CD14-positive monocyte (primary cell): ENCODE measurements at regions not wholly inside any gene's neighbourhood (a gene's known extent, or its start where the extent isn't known, plus 50 kb on each side); places are given as distances from the start of the nearest gene placed in this dataset.

ENCODE experiments used
- DNase-seq, 3 donors: peaks; one replicate each; pipeline ENCODE4 v3.0.0-alpha.2; 2011 to 2022
- H2AFZ ChIP-seq: 2 replicates; pipeline ENCODE4 v1.6.0; 2012; ENCODE audit warnings: mild to moderate bottlenecking, low read depth, low read length, inconsistent platforms; ENCODE audit not compliant: insufficient read depth, poor library complexity, severe bottlenecking
- H3K27ac ChIP-seq, 2 donors: 1 replicate in 1 of 2; 2 replicates in 1 of 2; pipeline ENCODE4 v1.5.1; 2012 to 2013; ENCODE audit warnings: low read length in 2 of 2, control low read depth in 1 of 2, inconsistent platforms in 1 of 2, low read depth in 1 of 2, mild to moderate bottlenecking in 1 of 2
- H3K27me3 ChIP-seq, 2 donors: one replicate each; pipeline versions ENCODE4 v1.6.0 to v1.6.1; 2011 to 2013; ENCODE audit warnings: low read length in 2 of 2; ENCODE audit not compliant: control insufficient read depth in 2 of 2, insufficient read depth in 2 of 2
- H3K36me3 ChIP-seq, 2 donors: replicated peaks in 1 of 2; 1 replicate in 1 of 2; 2 replicates in 1 of 2; pipeline versions ENCODE4 v1.5.1 to v1.6.1; 2012 to 2013; ENCODE audit warnings: low read length in 2 of 2, control low read depth in 1 of 2, inconsistent platforms in 1 of 2, mild to moderate bottlenecking in 1 of 2; ENCODE audit not compliant: insufficient read depth in 2 of 2, control insufficient read depth in 1 of 2
- H3K4me1 ChIP-seq, 2 donors: 1 replicate in 1 of 2; 2 replicates in 1 of 2; pipeline versions ENCODE4 v1.5.1 to v1.6.1; 2012 to 2013; ENCODE audit warnings: low read length in 2 of 2, control low read depth in 1 of 2, inconsistent platforms in 1 of 2, mild to moderate bottlenecking in 1 of 2, moderate library complexity in 1 of 2; ENCODE audit not compliant: insufficient read depth in 2 of 2, control insufficient read depth in 1 of 2
- H3K4me2 ChIP-seq: replicated peaks from 2 replicates; pipeline ENCODE3; 2012; ENCODE audit warnings: low read length, moderate library complexity, mild to moderate bottlenecking; ENCODE audit not compliant: poor library complexity, severe bottlenecking; ENCODE audit errors: extremely low read depth
- H3K4me3 ChIP-seq, 3 experiments: fragments of 200-600 bp in 1 of 3; sonication (generic) in 1 of 3; replicated peaks in 1 of 3; 1 replicate in 2 of 3; 2 replicates in 1 of 3; pipeline ENCODE4 v1.5.1; 2011 to 2013; ENCODE audit warnings: low read length in 3 of 3, mild to moderate bottlenecking in 3 of 3, control low read depth in 2 of 3, low read depth in 2 of 3, inconsistent platforms in 1 of 3, moderate library complexity in 1 of 3
- H3K79me2 ChIP-seq: 2 replicates; pipeline ENCODE4 v1.6.0; 2012; ENCODE audit warnings: mild to moderate bottlenecking, control low read depth, inconsistent platforms, low read length, moderate library complexity; ENCODE audit not compliant: insufficient read depth
- H3K9ac ChIP-seq: 2 replicates; pipeline ENCODE4 v1.6.0; 2017; ENCODE audit warnings: low read length, mild to moderate bottlenecking; ENCODE audit not compliant: insufficient read depth, poor library complexity, severe bottlenecking
- H3K9me3 ChIP-seq, 2 donors: replicated peaks in 1 of 2; 1 replicate in 1 of 2; 2 replicates in 1 of 2; pipeline versions ENCODE4 v1.5.1 to v1.6.1; 2012 to 2013; ENCODE audit warnings: low read length in 2 of 2, control low read depth in 1 of 2; ENCODE audit not compliant: control insufficient read depth in 1 of 2, insufficient read depth in 1 of 2
- H4K20me1 ChIP-seq: 2 replicates; pipeline ENCODE4 v1.6.0; 2012; ENCODE audit warnings: mild to moderate bottlenecking, low read length, control low read depth, moderate library complexity; ENCODE audit not compliant: insufficient read depth
- H3K27ac Mint-ChIP-seq, 7 donors: one replicate each; pipeline ENCODE4 v1.8.0; 2020; ENCODE audit warnings: mild to moderate bottlenecking in 7 of 7, mixed read lengths in 7 of 7, moderate library complexity in 6 of 7, inconsistent platforms in 2 of 7
- H3K27me3 Mint-ChIP-seq, 3 donors: one replicate each; pipeline ENCODE4 v1.8.0; 2021 to 2022; ENCODE audit warnings: low read depth in 3 of 3, mild to moderate bottlenecking in 3 of 3, mixed read lengths in 3 of 3, moderate library complexity in 3 of 3, inconsistent platforms in 1 of 3
- H3K36me3 Mint-ChIP-seq, 2 donors: one replicate each; pipeline ENCODE4 v1.8.0; 2020; ENCODE audit warnings: mixed read lengths in 2 of 2, inconsistent platforms in 1 of 2, mild to moderate bottlenecking in 1 of 2
- H3K4me1 Mint-ChIP-seq: one replicate; pipeline ENCODE4 v1.8.0; 2020; ENCODE audit warnings: mild to moderate bottlenecking, mixed read lengths
- H3K4me3 Mint-ChIP-seq, 2 donors: one replicate each; pipeline ENCODE4 v1.8.0; 2020; ENCODE audit warnings: mild to moderate bottlenecking in 2 of 2, mixed read lengths in 2 of 2, moderate library complexity in 1 of 2
- H3K9me3 Mint-ChIP-seq, 7 donors: one replicate each; pipeline ENCODE4 v1.8.0; 2020 to 2022; ENCODE audit warnings: mixed read lengths in 7 of 7, mild to moderate bottlenecking in 6 of 7, moderate library complexity in 6 of 7, inconsistent platforms in 2 of 7
- WGBS: methylation state at CpG from one replicate; pipeline ENCODE4 v1.1.5; 2013; ENCODE audit warnings: missing lambda C conversion rate; ENCODE audit not compliant: insufficient coverage; 5-methylcytosine and 5-hydroxymethylcytosine counted together
- intact Hi-C, 2 donors: fragments of 100-400 bp; cut with micrococcal nuclease; formaldehyde crosslinking; loops; one replicate each; pipeline versions ENCODE4 v1.15.0 to v1.15.1; 2023
- TF ChIP-seq, protein P1 (sequence below): fragments of 200-600 bp; IDR thresholded peaks from one replicate; pipeline ENCODE4 v1.8.0; 2022; ENCODE audit warnings: antibody characterized with exemption, mild to moderate bottlenecking

- H3K9ac ChIP-seq: no peak overlapping the region
- Mint-ChIP-seq H3K4me1 (no peaks in the 10 kb centered on the region), H3K27me3 (peaks cover 2 to 4% (median 3%) of the 10 kb centered on the region in 3 donors), H3K36me3 (no peaks in the 10 kb centered on the region), H3K4me3 (no peak overlapping the region), H3K27ac (no peak overlapping the region), H3K9me3 (peaks cover 0 to 2% (median 0%) of the 10 kb centered on the region in 7 donors)
- DNase-seq: no peak
- 95% methylated on average over 2 of the region's 6 CpGs for WGBS
- TF ChIP-seq, protein P1, sequence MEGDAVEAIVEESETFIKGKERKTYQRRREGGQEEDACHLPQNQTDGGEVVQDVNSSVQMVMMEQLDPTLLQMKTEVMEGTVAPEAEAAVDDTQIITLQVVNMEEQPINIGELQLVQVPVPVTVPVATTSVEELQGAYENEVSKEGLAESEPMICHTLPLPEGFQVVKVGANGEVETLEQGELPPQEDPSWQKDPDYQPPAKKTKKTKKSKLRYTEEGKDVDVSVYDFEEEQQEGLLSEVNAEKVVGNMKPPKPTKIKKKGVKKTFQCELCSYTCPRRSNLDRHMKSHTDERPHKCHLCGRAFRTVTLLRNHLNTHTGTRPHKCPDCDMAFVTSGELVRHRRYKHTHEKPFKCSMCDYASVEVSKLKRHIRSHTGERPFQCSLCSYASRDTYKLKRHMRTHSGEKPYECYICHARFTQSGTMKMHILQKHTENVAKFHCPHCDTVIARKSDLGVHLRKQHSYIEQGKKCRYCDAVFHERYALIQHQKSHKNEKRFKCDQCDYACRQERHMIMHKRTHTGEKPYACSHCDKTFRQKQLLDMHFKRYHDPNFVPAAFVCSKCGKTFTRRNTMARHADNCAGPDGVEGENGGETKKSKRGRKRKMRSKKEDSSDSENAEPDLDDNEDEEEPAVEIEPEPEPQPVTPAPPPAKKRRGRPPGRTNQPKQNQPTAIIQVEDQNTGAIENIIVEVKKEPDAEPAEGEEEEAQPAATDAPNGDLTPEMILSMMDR: no peak
- no peaks in the 10 kb centered on the region for H3K27me3 ChIP-seq
- no peak overlapping the region for H3K27ac ChIP-seq
- no peak overlapping the region for H3K4me3 ChIP-seq
- no peaks in the 10 kb centered on the region for H3K79me2 ChIP-seq
- H3K36me3 ChIP-seq: no peaks in the 10 kb centered on the region
- H3K4me1 ChIP-seq: no peaks in the 10 kb centered on the region
- intact Hi-C loops: no loop called here
- no peak overlapping the region for H3K4me2 ChIP-seq
- no peak overlapping the region for H2AFZ ChIP-seq
- no peaks in the 10 kb centered on the region for H3K9me3 ChIP-seq
- H4K20me1 ChIP-seq: no peaks in the 10 kb centered on the region
Observed at GRCh38 chr16:66251476-66252160, 114.9 kb upstream of the CDH5 start.

- H3K27me3 Mint-ChIP-seq: peaks cover 3 to 4% (median 3%) of the 10 kb centered on the region in 3 donors
- H3K27ac ChIP-seq: no peak overlapping the region
- H3K4me2 ChIP-seq: no peak overlapping the region
Observed at GRCh38 chr16:66250686-66251431, 115.6 kb upstream of the CDH5 start.

More at GRCh38 chr16:66250686-66251431, 115.6 kb upstream of the CDH5 start:
- Histone ChIP-seq H3K9me3 (no peaks in the 10 kb centered on the region), H3K9ac (no peak overlapping the region), H2AFZ (no peak overlapping the region), H3K27me3 (no peaks in the 10 kb centered on the region), H3K79me2 (no peaks in the 10 kb centered on the region), H3K36me3 (no peaks in the 10 kb centered on the region), H3K4me1 (no peaks in the 10 kb centered on the region), H3K4me3 (no peak overlapping the region), H4K20me1 (no peaks in the 10 kb centered on the region)
- intact Hi-C loops: no loop called here
- no peaks in the 10 kb centered on the region for H3K36me3 Mint-ChIP-seq
- peak overlapping the region in 1 of 7 donors; percentile 51 for H3K27ac Mint-ChIP-seq
- TF ChIP-seq, protein P1: no peak
- H3K9me3 Mint-ChIP-seq: peaks cover 0 to 2% (median 0%) of the 10 kb centered on the region in 7 donors
- no peak overlapping the region for H3K4me3 Mint-ChIP-seq
- H3K4me1 Mint-ChIP-seq: no peaks in the 10 kb centered on the region
- WGBS: 98% methylated on average over 6 of the region's 10 CpGs
- no peak for DNase-seq
